CD4-positive, CD25-positive, alpha-beta regulatory T cell (primary cell): ENCODE measurements at regions not wholly inside any gene's neighbourhood (a gene's known extent, or its start where the extent isn't known, plus 50 kb on each side); places are given as distances from the start of the nearest gene placed in this dataset.
A peak's percentile ranks its signal among the peaks of the same experiment; 100 is the strongest.

Experiments
- ATAC-seq, 2 donors: fragments of 150-1000 bp; cut with Tn5 transposase; one replicate each; pipeline ENCODE4 v1.10.0; 2021; ENCODE audit warnings: low read depth in 2 of 2, moderate number of reproducible peaks in 2 of 2, moderate library complexity in 1 of 2
- DNase-seq, 3 donors: peaks; one replicate each; pipeline versions ENCODE4 v3.0.0 to v3.0.0-alpha.2; 2012 to 2022; ENCODE audit warnings: mixed read lengths in 1 of 3
- H3K27ac ChIP-seq: one replicate; pipeline ENCODE4 v1.7.0; 2013; ENCODE audit warnings: mild to moderate bottlenecking, low read length; ENCODE audit not compliant: insufficient read depth, poor library complexity, severe bottlenecking
- H3K27me3 ChIP-seq: one replicate; pipeline ENCODE4 v1.7.0; 2013; ENCODE audit warnings: low read length; ENCODE audit not compliant: control insufficient read depth, insufficient read depth
- H3K36me3 ChIP-seq: one replicate; pipeline ENCODE4 v1.7.0; 2013; ENCODE audit warnings: mild to moderate bottlenecking, low read length, moderate library complexity; ENCODE audit not compliant: control insufficient read depth, insufficient read depth
- H3K4me1 ChIP-seq: 2 replicates; pipeline ENCODE4 v1.7.0; 2013; ENCODE audit warnings: mild to moderate bottlenecking, low read length; ENCODE audit not compliant: insufficient read depth, control insufficient read depth, poor library complexity, severe bottlenecking
- H3K4me3 ChIP-seq: one replicate; pipeline ENCODE4 v1.7.0; 2013; ENCODE audit warnings: low read depth, mild to moderate bottlenecking, low read length, moderate library complexity
- H3K9me3 ChIP-seq, 2 experiments: 1 replicate in 1 of 2; 2 replicates in 1 of 2; pipeline ENCODE4 v1.7.0; 2013; ENCODE audit warnings: low read length in 2 of 2, mild to moderate bottlenecking in 1 of 2, moderate library complexity in 1 of 2; ENCODE audit not compliant: control insufficient read depth in 2 of 2
- H3K27ac Mint-ChIP-seq, 3 donors: one replicate each; pipeline ENCODE4 v1.8.0; 2020 to 2022; ENCODE audit warnings: mild to moderate bottlenecking in 3 of 3, mixed read lengths in 3 of 3, moderate library complexity in 2 of 3
- H3K27me3 Mint-ChIP-seq: one replicate; pipeline ENCODE4 v1.8.0; 2022; ENCODE audit warnings: mild to moderate bottlenecking, mixed read lengths
- H3K36me3 Mint-ChIP-seq: one replicate; pipeline ENCODE4 v1.8.0; 2020; ENCODE audit warnings: mixed read lengths
- H3K4me1 Mint-ChIP-seq, 4 donors: one replicate each; pipeline ENCODE4 v1.8.0; 2020 to 2022; ENCODE audit warnings: mixed read lengths in 4 of 4, mild to moderate bottlenecking in 1 of 4
- H3K4me3 Mint-ChIP-seq, 4 donors: one replicate each; pipeline ENCODE4 v1.8.0; 2020 to 2022; ENCODE audit warnings: mild to moderate bottlenecking in 4 of 4, mixed read lengths in 4 of 4, moderate library complexity in 3 of 4
- H3K9me3 Mint-ChIP-seq, 7 donors: one replicate each; pipeline ENCODE4 v1.8.0; 2020 to 2022; ENCODE audit warnings: mixed read lengths in 7 of 7, mild to moderate bottlenecking in 3 of 7, moderate library complexity in 2 of 7

GRCh38 chr17:14498812-14499211 lies 197.9 kb downstream of the HS3ST3B1 start:
- Mint-ChIP-seq H3K27me3 (peaks cover 39% of the 10 kb centered on the region), H3K9me3 (peaks cover 0 to 12% (median 0%) of the 10 kb centered on the region in 7 donors), H3K4me3 (no peak overlapping the region), H3K4me1 (no peaks in the 10 kb centered on the region), H3K36me3 (peaks cover 4% of the 10 kb centered on the region), H3K27ac (no peak overlapping the region)
- DNase-seq (no peak), ATAC-seq (no peak)
- peaks cover 12% of the 10 kb centered on the region for H3K27me3 ChIP-seq
- H3K4me1 ChIP-seq, result no peaks in the 10 kb centered on the region
- no peak overlapping the region for H3K27ac ChIP-seq
- no peaks in the 10 kb centered on the region for H3K9me3 ChIP-seq
- H3K36me3 ChIP-seq, result no peaks in the 10 kb centered on the region
- no peak overlapping the region for H3K4me3 ChIP-seq

- peaks cover 0 to 12% (median 1%) of the 10 kb centered on the region in 7 donors for H3K9me3 Mint-ChIP-seq
- H3K27me3 ChIP-seq, result peaks cover 10% of the 10 kb centered on the region
- no peaks in the 10 kb centered on the region for H3K4me1 Mint-ChIP-seq
- H3K36me3 ChIP-seq, result no peaks in the 10 kb centered on the region
- H3K4me3 ChIP-seq, result no peak overlapping the region
- H3K4me1 ChIP-seq, result no peaks in the 10 kb centered on the region
- H3K27ac Mint-ChIP-seq, result no peak overlapping the region
- no peak overlapping the region for H3K4me3 Mint-ChIP-seq
- peaks cover 4% of the 10 kb centered on the region for H3K36me3 Mint-ChIP-seq
- H3K9me3 ChIP-seq, result no peaks in the 10 kb centered on the region
- no peak for ATAC-seq
- peaks cover 27% of the 10 kb centered on the region for H3K27me3 Mint-ChIP-seq
- no peak overlapping the region for H3K27ac ChIP-seq
- no peak for DNase-seq
These were observed 193.3 kb downstream of the HS3ST3B1 start for GRCh38 chr17:14494161-14494560.

- Mint-ChIP-seq H3K36me3 (peaks cover 4% of the 10 kb centered on the region), H3K27ac (no peak overlapping the region)
- ATAC-seq, result no peak
These were observed 189.1 kb downstream of the HS3ST3B1 start for GRCh38 chr17:14489986-14490385.

GRCh38 chr17:14488958-14489550 lies 188.2 kb downstream of the HS3ST3B1 start:
- Mint-ChIP-seq H3K4me1 (no peaks in the 10 kb centered on the region), H3K36me3 (no peaks in the 10 kb centered on the region)
- no peak for ATAC-seq

More at GRCh38 chr17:14489986-14490385, 189.1 kb downstream of the HS3ST3B1 start:
- H3K4me1 Mint-ChIP-seq, result no peaks in the 10 kb centered on the region
- no peak for DNase-seq
- Histone ChIP-seq H3K27me3 (no peaks in the 10 kb centered on the region), H3K4me3 (no peak overlapping the region), H3K4me1 (no peaks in the 10 kb centered on the region), H3K27ac (no peak overlapping the region), H3K36me3 (no peaks in the 10 kb centered on the region), H3K9me3 (no peaks in the 10 kb centered on the region)
- peaks cover 0 to 7% (median 0%) of the 10 kb centered on the region in 7 donors for H3K9me3 Mint-ChIP-seq
- H3K4me3 Mint-ChIP-seq, result no peak overlapping the region
- peaks cover 12% of the 10 kb centered on the region for H3K27me3 Mint-ChIP-seq

GRCh38 chr17:14487068-14487467 lies 186.2 kb downstream of the HS3ST3B1 start:
- Histone ChIP-seq H3K27me3 (no peaks in the 10 kb centered on the region), H3K4me1 (no peaks in the 10 kb centered on the region), H3K27ac (no peak overlapping the region), H3K36me3 (no peaks in the 10 kb centered on the region), H3K9me3 (no peaks in the 10 kb centered on the region), H3K4me3 (no peak overlapping the region)
- DNase-seq (no peak), ATAC-seq (no peak)
- no peaks in the 10 kb centered on the region for H3K4me1 Mint-ChIP-seq
- no peak overlapping the region for H3K4me3 Mint-ChIP-seq
- H3K27ac Mint-ChIP-seq, result peak overlapping the region; percentile 14 to 68 (median 65)
- no peaks in the 10 kb centered on the region for H3K36me3 Mint-ChIP-seq
- peaks cover 0 to 3% (median 0%) of the 10 kb centered on the region in 7 donors for H3K9me3 Mint-ChIP-seq
- peaks cover 4% of the 10 kb centered on the region for H3K27me3 Mint-ChIP-seq

More at GRCh38 chr17:14488958-14489550, 188.2 kb downstream of the HS3ST3B1 start:
- Mint-ChIP-seq H3K9me3 (peaks cover 0 to 7% (median 0%) of the 10 kb centered on the region in 7 donors), H3K4me3 (no peak overlapping the region), H3K27me3 (peaks cover 4% of the 10 kb centered on the region), H3K27ac (no peak overlapping the region)
- no peaks in the 10 kb centered on the region for H3K4me1 ChIP-seq
- H3K4me3 ChIP-seq, result no peak overlapping the region
- no peaks in the 10 kb centered on the region for H3K9me3 ChIP-seq
- DNase-seq, result no peak
- H3K27me3 ChIP-seq, result no peaks in the 10 kb centered on the region
- no peaks in the 10 kb centered on the region for H3K36me3 ChIP-seq
- H3K27ac ChIP-seq, result no peak overlapping the region

- H3K4me1 Mint-ChIP-seq, result no peaks in the 10 kb centered on the region
- no peaks in the 10 kb centered on the region for H3K27me3 Mint-ChIP-seq
These were observed 181.8 kb downstream of the HS3ST3B1 start for GRCh38 chr17:14482715-14483114.

GRCh38 chr17:14481664-14482063 lies 180.8 kb downstream of the HS3ST3B1 start:
- H3K27me3 ChIP-seq, result no peaks in the 10 kb centered on the region
- no peaks in the 10 kb centered on the region for H3K4me1 ChIP-seq
- no peaks in the 10 kb centered on the region for H3K36me3 ChIP-seq
- H3K27ac Mint-ChIP-seq, result no peak overlapping the region
- peaks cover 0 to 5% (median 0%) of the 10 kb centered on the region in 7 donors for H3K9me3 Mint-ChIP-seq
- no peak overlapping the region for H3K4me3 Mint-ChIP-seq
- H3K27me3 Mint-ChIP-seq, result no peaks in the 10 kb centered on the region
- H3K4me3 ChIP-seq, result no peak overlapping the region
- H3K27ac ChIP-seq, result no peak overlapping the region
- no peaks in the 10 kb centered on the region for H3K36me3 Mint-ChIP-seq
- H3K4me1 Mint-ChIP-seq, result no peaks in the 10 kb centered on the region
- no peaks in the 10 kb centered on the region for H3K9me3 ChIP-seq
- DNase-seq, result no peak
- ATAC-seq, result no peak

More at GRCh38 chr17:14482715-14483114, 181.8 kb downstream of the HS3ST3B1 start:
- no peaks in the 10 kb centered on the region for H3K9me3 ChIP-seq
- Mint-ChIP-seq H3K4me3 (no peak overlapping the region), H3K27ac (no peak overlapping the region), H3K9me3 (peaks cover 0 to 5% (median 0%) of the 10 kb centered on the region in 7 donors), H3K36me3 (no peaks in the 10 kb centered on the region)
- H3K4me3 ChIP-seq, result no peak overlapping the region
- no peak overlapping the region for H3K27ac ChIP-seq
- ATAC-seq (no peak), DNase-seq (no peak)
- H3K4me1 ChIP-seq, result no peaks in the 10 kb centered on the region
- H3K27me3 ChIP-seq, result no peaks in the 10 kb centered on the region
- H3K36me3 ChIP-seq, result no peaks in the 10 kb centered on the region

- Mint-ChIP-seq H3K4me3 (no peak overlapping the region), H3K4me1 (no peaks in the 10 kb centered on the region), H3K27me3 (peaks cover 6% of the 10 kb centered on the region), H3K9me3 (peaks cover 0 to 7% (median 0%) of the 10 kb centered on the region in 7 donors), H3K36me3 (no peaks in the 10 kb centered on the region), H3K27ac (no peak overlapping the region)
- H3K27me3 ChIP-seq, result no peaks in the 10 kb centered on the region
- ATAC-seq (no peak), DNase-seq (no peak)
- no peaks in the 10 kb centered on the region for H3K4me1 ChIP-seq
- H3K9me3 ChIP-seq, result no peaks in the 10 kb centered on the region
- H3K27ac ChIP-seq, result no peak overlapping the region
- H3K4me3 ChIP-seq, result no peak overlapping the region
- H3K36me3 ChIP-seq, result no peaks in the 10 kb centered on the region
These were observed 173.7 kb downstream of the HS3ST3B1 start for GRCh38 chr17:14474591-14474990.
